Dendritic cell treated with granulocyte-macrophage colony-stimulating factor and Interleukin-4, amounts not matched to agents 40 ng/mL and 50 ng/mL, for 4 days (primary cell): ENCODE measurements at regions not wholly inside any gene's neighbourhood (a gene's known extent, or its start where the extent isn't known, plus 50 kb on each side); places are given as distances from the start of the nearest gene placed in this dataset.

Experiments used
- H3K27ac Mint-ChIP-seq: one replicate; pipeline ENCODE4 v1.8.0; 2022; ENCODE audit warnings: mild to moderate bottlenecking, mixed read lengths
- H3K27me3 Mint-ChIP-seq: one replicate; pipeline ENCODE4 v1.8.0; 2022; ENCODE audit warnings: mild to moderate bottlenecking, mixed read lengths
- H3K36me3 Mint-ChIP-seq: one replicate; pipeline ENCODE4 v1.8.0; 2022; ENCODE audit warnings: low read depth, mixed read lengths
- H3K4me1 Mint-ChIP-seq: one replicate; pipeline ENCODE4 v1.8.0; 2022; ENCODE audit warnings: low read depth, mixed read lengths
- H3K4me3 Mint-ChIP-seq: one replicate; pipeline ENCODE4 v1.8.0; 2022; ENCODE audit warnings: mild to moderate bottlenecking, moderate library complexity, mixed read lengths
- H3K9me3 Mint-ChIP-seq: one replicate; pipeline ENCODE4 v1.8.0; 2022; ENCODE audit warnings: mixed read lengths
- intact Hi-C: fragments of 100-400 bp; cut with micrococcal nuclease; formaldehyde crosslinking; loops from one replicate; pipeline ENCODE4 v1.15.0; 2022

DNA sequence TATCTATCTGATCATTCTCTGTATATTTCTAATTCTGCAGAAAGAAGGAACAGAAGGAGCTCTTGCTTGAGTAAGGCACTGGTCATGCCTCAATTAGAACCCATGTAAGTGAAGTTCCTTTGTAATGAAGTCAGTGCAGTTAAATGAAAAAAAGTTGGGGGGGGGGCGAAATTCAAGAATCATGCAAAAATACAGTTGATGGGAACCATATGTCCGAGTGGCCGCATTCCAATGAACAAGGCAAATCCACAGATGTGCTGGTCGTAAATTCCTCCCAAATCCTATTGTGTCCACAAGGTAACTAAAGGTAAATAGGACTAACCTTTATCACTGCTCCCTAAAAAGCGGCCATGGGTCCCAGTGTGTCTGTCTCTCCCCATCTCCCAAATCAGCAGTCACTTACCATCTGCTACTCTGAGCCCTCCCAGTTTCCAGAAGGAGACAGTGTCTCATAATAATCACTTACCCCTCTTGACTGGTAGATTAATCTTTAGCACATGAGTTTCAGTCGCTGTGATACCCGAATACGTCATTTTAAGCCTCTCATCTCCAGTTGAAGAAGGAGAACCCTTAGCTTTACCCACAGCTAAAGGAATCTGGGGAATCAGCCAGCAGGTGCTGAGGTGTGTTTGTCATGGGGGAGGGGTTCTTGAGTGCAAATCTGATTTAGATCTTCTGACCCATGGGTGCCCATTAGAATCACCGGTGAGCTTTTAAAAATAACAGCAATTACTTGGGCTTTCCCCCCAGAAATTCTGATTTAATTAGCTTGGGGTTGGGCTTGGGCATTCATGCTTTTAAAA is 56.3 kb upstream of the EPHB3 start:
- no peak overlapping the region for H3K27ac Mint-ChIP-seq
- peaks cover 4% of the 10 kb centered on the region for H3K4me1 Mint-ChIP-seq
- H3K27me3 Mint-ChIP-seq = peaks cover 22% of the 10 kb centered on the region

DNA sequence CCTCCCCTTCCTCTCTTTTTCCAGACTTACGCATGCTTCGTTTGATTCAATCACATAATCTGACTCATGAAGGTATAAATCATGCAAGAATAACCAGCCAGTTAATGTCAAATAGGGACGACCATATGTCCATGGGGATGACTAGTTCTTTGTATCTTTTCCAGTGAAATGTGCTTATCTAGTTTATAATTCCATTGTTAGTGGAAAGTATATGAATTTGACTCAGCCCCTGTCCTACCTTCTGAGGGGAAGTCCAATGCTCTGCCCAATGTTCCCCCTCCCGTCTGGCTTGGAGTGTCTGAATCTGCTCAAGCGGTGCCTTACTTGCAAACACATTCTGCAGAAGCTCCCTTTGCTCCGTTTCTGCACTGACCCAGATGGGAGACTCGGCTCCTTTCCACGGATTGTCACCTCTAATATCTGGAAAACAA is 55.0 kb upstream of the EPHB3 start:
- intact Hi-C loops = no loop called here
- Mint-ChIP-seq H3K4me3 (no peak overlapping the region), H3K4me1 (peaks cover under 1% of the 10 kb centered on the region), H3K36me3 (no peaks in the 10 kb centered on the region), H3K9me3 (peaks cover 15% of the 10 kb centered on the region), H3K27ac (no peak overlapping the region), H3K27me3 (peaks cover 24% of the 10 kb centered on the region)

More for the DNA sequence above, 56.3 kb upstream of the EPHB3 start:
- Mint-ChIP-seq H3K4me3 (no peak overlapping the region), H3K9me3 (peaks cover 15% of the 10 kb centered on the region), H3K36me3 (no peaks in the 10 kb centered on the region)
- intact Hi-C loops = no loop called here

DNA sequence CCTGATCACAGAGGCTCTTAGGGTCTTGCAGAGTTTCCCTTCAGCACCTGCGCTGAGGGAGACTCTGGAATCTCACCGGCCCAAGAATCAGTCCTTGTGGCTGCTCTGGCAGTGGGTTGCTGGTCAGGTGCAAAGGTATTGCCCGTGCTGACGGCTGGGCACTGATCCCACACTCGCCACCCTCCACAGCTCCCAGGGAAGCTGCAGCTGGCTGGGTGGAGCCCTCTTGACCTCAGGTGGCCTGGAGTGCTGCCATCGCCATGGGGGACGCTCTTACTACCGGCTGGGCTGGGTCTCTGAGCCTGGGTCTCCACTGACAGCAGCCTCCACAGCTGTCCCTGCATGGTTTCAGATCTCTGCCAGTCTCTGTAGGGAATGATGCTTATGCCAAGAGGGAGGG is 52.6 kb upstream of the EPHB3 start:
- H3K27ac Mint-ChIP-seq = no peak overlapping the region
- H3K4me1 Mint-ChIP-seq = peaks cover 24% of the 10 kb centered on the region
- H3K27me3 Mint-ChIP-seq = peaks cover 35% of the 10 kb centered on the region
- H3K9me3 Mint-ChIP-seq = no peaks in the 10 kb centered on the region
- intact Hi-C loops = no loop called here
- H3K4me3 Mint-ChIP-seq = no peak overlapping the region
- H3K36me3 Mint-ChIP-seq = no peaks in the 10 kb centered on the region

DNA sequence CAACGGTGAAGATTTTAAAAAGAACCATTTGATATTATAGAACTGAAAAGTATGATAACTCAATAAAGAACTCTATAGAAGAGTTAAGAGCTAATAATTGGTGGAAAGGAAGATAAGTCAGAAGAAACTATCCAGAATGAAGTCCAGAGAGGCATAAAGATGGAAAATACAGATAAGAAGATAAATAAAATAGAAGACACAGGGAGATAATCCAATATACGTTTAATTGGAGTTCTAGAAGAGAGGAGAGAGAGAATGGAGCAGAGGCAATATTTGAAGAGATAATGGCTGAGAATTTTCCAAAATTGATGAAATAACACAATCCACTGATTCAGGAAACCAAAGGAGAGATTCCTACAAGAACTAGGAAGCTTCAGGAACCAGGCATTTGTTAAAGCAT is 49.8 kb upstream of the EPHB3 start:
- peaks cover 24% of the 10 kb centered on the region for H3K27me3 Mint-ChIP-seq
- H3K27ac Mint-ChIP-seq = peak overlapping the region; percentile 6
- H3K4me1 Mint-ChIP-seq = peaks cover 39% of the 10 kb centered on the region
- no peaks in the 10 kb centered on the region for H3K36me3 Mint-ChIP-seq
- intact Hi-C loops = loop anchor here (2.0 kb wide), 1 partner anchor 43 kb away; no protein-coding TSS in a partner anchor
- H3K9me3 Mint-ChIP-seq = no peaks in the 10 kb centered on the region
- H3K4me3 Mint-ChIP-seq = no peak overlapping the region
